GM18867 (cell line): ENCODE measurements at regions not wholly inside any gene's neighbourhood (a gene's known extent, or its start where the extent isn't known, plus 50 kb on each side); places are given as distances from the start of the nearest gene placed in this dataset.

ENCODE experiments used
- ATAC-seq: cut with Tn5 transposase; IDR thresholded peaks from one replicate; pipeline ENCODE4 v1.9.1; 2021; ENCODE audit warnings: mild to moderate bottlenecking, moderate library complexity; ENCODE audit not compliant: unreplicated experiment

DNA sequence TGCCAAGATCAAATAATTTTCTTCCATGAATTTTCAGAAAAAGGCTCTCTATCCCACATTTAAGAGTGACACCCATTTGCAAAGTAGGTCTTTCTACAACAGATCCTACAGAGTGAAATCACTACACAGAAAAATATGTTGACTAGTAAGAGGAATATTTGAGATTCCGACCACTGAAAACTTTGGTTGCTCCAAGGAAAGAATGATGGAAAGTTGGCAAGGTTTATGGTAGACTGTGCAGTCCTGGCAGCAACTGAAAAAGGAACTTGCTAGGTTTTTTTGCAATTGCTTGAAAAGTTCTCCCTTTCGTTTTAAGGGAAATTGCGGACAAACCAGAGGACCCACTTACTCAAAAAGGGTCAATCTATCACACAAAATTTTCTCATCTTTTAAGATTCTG lies 83.1 kb upstream of the TSPAN8 start:
- ATAC-seq = no peak

GRCh38 chr12:71239731-71240130 lies 81.9 kb upstream of the TSPAN8 start:
- no peak for ATAC-seq

- ATAC-seq = no peak
Observed at GRCh38 chr12:71237128-71237527, 79.3 kb upstream of the TSPAN8 start.

- ATAC-seq = no peak
Observed at GRCh38 chr12:71236133-71236660, 78.4 kb upstream of the TSPAN8 start.

- ATAC-seq = no peak
Observed at GRCh38 chr12:71233083-71233482, 75.3 kb upstream of the TSPAN8 start.

DNA sequence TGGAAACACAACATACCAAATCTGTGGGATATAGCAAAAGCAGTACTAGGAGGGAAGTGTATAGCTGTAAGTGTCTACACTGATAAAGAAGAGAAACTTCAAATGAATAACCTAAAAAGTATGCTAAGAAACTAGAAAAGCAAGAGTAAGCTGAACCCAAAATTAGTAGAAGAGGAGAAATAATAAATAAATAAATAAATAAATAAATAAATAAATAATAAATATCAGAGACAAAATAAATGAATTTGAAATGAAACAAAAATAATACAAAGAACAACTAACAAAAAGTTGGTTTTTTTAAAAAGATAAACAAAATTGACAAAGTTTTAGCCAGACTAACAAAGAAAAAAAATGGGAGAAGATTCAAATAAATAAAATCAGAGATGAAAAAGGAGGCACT lies 72.7 kb upstream of the TSPAN8 start:
- no peak for ATAC-seq

DNA sequence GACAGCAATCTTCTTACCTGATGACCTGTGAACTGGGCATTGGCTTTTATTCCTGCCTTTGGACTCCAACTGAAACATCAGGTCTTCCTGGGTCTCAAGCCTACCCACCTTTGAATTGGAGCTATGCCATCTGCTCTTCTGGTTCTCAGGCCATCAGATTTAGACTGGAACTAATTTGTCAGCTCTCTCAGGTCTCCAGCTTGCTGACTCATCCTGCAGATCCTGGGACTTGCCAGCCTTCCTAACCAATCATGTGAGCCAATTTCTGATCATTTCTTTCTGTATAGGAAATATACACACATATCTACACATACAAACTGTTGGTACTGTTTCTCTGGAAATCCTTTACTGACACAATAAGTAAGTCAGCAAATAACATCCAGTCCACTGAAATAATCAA lies 65.3 kb upstream of the TSPAN8 start:
- no peak for ATAC-seq

- ATAC-seq = no peak
Observed at GRCh38 chr12:71222436-71222835, 64.6 kb upstream of the TSPAN8 start.

GRCh38 chr12:71220260-71220659 lies 62.5 kb upstream of the TSPAN8 start:
- ATAC-seq = no peak

DNA sequence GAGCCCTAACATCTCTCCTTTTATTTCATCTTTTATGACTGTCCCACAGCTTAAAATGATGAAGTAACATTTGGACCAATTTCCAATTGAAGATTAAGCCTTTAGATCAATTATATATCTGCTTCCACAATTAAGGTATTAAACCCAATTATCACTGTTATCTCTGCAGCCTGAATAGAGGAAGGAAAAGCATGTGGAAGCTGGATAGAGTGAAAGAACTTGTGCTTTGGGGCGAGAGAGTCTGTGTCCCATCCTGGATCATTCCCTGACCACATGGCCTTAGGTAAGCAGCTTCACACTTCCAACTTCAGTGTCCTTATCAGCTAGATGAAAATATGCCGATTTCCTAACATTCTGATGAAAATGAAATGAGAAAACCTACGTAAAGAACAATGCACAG lies 61.4 kb upstream of the TSPAN8 start:
- no peak for ATAC-seq

GRCh38 chr12:71218616-71219015 lies 60.8 kb upstream of the TSPAN8 start:
- no peak for ATAC-seq

- ATAC-seq = peak; percentile 69
Observed at GRCh38 chr12:71216725-71217579, 59.2 kb upstream of the TSPAN8 start.

DNA sequence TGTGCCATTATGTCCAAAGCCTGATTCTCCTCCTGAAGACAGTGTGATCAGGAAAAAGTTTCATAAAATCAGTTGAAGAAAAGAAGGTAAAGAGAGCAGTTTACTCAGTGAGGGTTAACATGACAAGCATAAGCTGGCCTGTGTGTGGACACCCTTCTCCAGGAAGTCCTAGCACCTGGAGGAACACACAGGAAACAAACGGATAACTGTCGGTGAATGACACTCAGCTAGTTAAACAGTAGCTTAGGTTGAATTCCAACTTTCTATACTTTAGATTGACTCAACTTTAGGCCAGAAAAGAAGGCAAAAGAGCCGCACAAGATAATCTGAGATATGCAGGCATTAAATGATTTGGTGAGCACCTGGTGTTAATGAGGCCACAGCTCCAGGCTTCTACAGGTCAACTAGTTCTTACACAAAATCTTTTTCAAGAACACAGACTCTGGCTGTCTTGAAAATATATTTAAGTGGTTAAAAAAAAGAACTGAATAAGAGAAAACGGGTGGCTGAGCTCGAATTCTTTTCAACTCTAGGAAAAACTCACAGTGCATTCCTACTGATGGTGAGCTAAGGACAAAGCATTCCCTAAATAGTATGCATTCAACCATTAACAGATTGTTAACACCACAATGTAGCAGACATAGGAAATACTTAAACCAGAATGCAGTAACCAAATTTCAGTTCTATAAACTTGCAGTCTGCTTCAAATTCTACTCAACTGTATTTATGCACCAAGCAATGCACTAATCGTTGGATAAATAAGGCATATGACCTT lies 56.9 kb upstream of the TSPAN8 start:
- ATAC-seq = no peak

DNA sequence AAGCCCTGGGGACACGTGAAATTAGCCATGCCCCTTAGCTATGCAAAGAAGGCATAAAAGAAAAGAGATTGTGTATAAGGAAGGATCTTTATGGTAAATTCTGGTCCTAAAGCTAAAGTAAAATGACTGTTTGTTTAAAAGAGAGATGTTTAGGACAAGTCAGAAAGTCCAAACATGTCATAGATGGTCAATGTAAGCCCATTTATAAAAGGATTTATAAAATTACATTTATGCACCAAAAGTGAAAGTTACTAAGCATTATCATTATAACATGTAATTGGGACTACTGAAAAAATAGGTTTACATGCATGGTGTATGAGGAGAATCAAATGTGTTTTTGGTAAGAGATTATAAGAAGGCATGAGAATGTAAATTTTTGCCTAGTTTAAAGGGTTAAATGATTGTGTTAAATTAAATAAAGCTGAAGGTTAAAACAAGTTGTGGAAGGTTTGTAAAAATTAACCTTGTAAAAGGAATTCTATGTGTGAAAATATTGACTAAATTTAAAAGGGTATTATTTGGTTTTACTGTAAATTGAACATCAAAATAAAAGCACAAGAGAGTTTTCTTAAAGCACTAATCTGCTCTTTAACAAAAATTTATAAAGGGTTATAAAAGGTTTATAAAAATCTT lies 50.4 kb upstream of the TSPAN8 start:
- no peak for ATAC-seq
